GM18520 (cell line): ENCODE measurements at regions not wholly inside any gene's neighbourhood (a gene's known extent, or its start where the extent isn't known, plus 50 kb on each side); places are given as distances from the start of the nearest gene placed in this dataset.

Experiments
- ATAC-seq: cut with Tn5 transposase; IDR thresholded peaks from one replicate; pipeline ENCODE4 v1.9.1; 2021; ENCODE audit not compliant: unreplicated experiment

- no peak for ATAC-seq
Measured at GRCh38 chr6:148186916-148187315, 155.7 kb upstream of the SASH1 start.

- no peak for ATAC-seq
Measured at GRCh38 chr6:148192310-148192709, 150.3 kb upstream of the SASH1 start.

GRCh38 chr6:148193063-148193680, 149.5 kb upstream of the SASH1 start:
- ATAC-seq = no peak

GRCh38 chr6:148195511-148195910, 147.1 kb upstream of the SASH1 start:
- ATAC-seq = no peak

GRCh38 chr6:148199584-148199983, 143.1 kb upstream of the SASH1 start:
- no peak for ATAC-seq

GRCh38 chr6:148200293-148200692, 142.3 kb upstream of the SASH1 start:
- ATAC-seq = no peak

GRCh38 chr6:148200781-148201180, 141.9 kb upstream of the SASH1 start:
- ATAC-seq = no peak

- no peak for ATAC-seq
Measured at GRCh38 chr6:148203281-148203925, 139.2 kb upstream of the SASH1 start.

- ATAC-seq = peak; percentile 98
Measured at GRCh38 chr6:148203970-148204369, 138.7 kb upstream of the SASH1 start.

- no peak for ATAC-seq
Measured at GRCh38 chr6:148208298-148208697, 134.3 kb upstream of the SASH1 start.

- ATAC-seq = no peak
Measured at GRCh38 chr6:148211777-148212324, 130.8 kb upstream of the SASH1 start.

GRCh38 chr6:148212366-148212765, 130.3 kb upstream of the SASH1 start:
- ATAC-seq = no peak

GRCh38 chr6:148213366-148213765, 129.3 kb upstream of the SASH1 start:
- ATAC-seq = no peak

GRCh38 chr6:148214667-148215066, 128.0 kb upstream of the SASH1 start:
- no peak for ATAC-seq

- no peak for ATAC-seq
Measured at GRCh38 chr6:148217051-148217450, 125.6 kb upstream of the SASH1 start.

GRCh38 chr6:148217921-148218320, 124.7 kb upstream of the SASH1 start:
- no peak for ATAC-seq

GRCh38 chr6:148218542-148219258, 123.9 kb upstream of the SASH1 start:
- ATAC-seq = no peak

GRCh38 chr6:148221196-148221979, 121.2 kb upstream of the SASH1 start:
- no peak for ATAC-seq

GRCh38 chr6:148222376-148222775, 120.3 kb upstream of the SASH1 start:
- ATAC-seq = no peak

- ATAC-seq = no peak
Measured at GRCh38 chr6:148222846-148223245, 119.8 kb upstream of the SASH1 start.

- no peak for ATAC-seq
Measured at GRCh38 chr6:148223424-148223842, 119.2 kb upstream of the SASH1 start.
